Lower leg skin (tissue), 4 donors: ENCODE measurements at regions not wholly inside any gene's neighbourhood (a gene's known extent, or its start where the extent isn't known, plus 50 kb on each side); places are given as distances from the start of the nearest gene placed in this dataset.

ENCODE experiments used
- DNase-seq, 2 donors: peaks; one replicate each; pipeline ENCODE4 v3.0.0-alpha.2; 2019; ENCODE audit warnings: low spot score in 2 of 2
- H3K4me3 ChIP-seq: fragments of 200-600 bp; sonication (generic); 2 replicates; pipeline ENCODE4 v1.5.1; 2017; ENCODE audit warnings: mild to moderate bottlenecking, low read depth; ENCODE audit not compliant: poor library complexity, severe bottlenecking
- POLR2A ChIP-seq, 2 donors: fragments of 450-650 bp; IDR thresholded peaks; one replicate each; pipeline ENCODE4 v1.6.1; 2016 to 2017; ENCODE audit warnings: antibody characterized with exemption in 2 of 2, mild to moderate bottlenecking in 1 of 2, moderate library complexity in 1 of 2
- WGBS, 2 donors: methylation state at CpG; one replicate each; pipeline ENCODE4 v1.1.5; 2018; 5-methylcytosine and 5-hydroxymethylcytosine counted together
- intact Hi-C: fragments of 100-400 bp; cut with DNase I; formaldehyde crosslinking; loops from one replicate; pipeline ENCODE4 v1.15.0; 2023; ENCODE audit warnings: low total_unique reads
- TF ChIP-seq, protein P1 (sequence below), 3 donors: fragments of 450-650 bp; IDR thresholded peaks; one replicate each; pipeline ENCODE4 v1.5.1; 2016; ENCODE audit warnings: antibody characterized with exemption in 3 of 3, mild to moderate bottlenecking in 3 of 3, moderate library complexity in 2 of 3

DNA sequence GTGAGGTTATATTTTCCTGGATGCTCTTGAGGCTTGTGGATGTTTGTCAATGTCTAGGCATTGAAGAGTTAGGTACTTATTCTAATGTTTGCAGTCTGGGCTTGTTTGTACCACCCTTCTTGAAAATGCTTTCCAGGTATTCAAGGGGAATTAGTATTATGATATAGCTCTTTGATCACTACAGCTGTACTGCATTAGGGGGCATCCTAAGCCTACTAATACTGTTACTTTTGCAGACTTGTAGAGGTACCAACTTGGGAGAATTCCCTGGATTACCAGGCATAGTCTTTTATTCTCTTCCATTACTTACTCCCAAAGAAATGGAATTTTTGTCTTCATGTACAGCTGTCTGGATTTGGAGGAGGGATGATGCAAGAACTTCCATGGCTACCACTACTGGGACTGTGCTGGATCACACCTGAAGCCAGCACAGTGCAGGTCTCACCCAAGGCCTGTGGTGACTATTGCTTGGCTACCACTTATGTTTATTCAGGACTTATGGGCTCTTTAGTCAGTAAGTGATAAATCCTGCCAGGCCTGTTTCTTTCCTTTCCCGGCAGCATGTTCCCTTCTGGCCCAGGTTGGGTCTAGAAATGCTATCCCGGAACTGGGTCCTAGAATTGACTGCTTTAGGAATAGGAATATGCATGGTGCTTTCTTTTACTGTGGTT, 402.9 kb downstream of the IL20RB start:
- TF ChIP-seq, protein P1, sequence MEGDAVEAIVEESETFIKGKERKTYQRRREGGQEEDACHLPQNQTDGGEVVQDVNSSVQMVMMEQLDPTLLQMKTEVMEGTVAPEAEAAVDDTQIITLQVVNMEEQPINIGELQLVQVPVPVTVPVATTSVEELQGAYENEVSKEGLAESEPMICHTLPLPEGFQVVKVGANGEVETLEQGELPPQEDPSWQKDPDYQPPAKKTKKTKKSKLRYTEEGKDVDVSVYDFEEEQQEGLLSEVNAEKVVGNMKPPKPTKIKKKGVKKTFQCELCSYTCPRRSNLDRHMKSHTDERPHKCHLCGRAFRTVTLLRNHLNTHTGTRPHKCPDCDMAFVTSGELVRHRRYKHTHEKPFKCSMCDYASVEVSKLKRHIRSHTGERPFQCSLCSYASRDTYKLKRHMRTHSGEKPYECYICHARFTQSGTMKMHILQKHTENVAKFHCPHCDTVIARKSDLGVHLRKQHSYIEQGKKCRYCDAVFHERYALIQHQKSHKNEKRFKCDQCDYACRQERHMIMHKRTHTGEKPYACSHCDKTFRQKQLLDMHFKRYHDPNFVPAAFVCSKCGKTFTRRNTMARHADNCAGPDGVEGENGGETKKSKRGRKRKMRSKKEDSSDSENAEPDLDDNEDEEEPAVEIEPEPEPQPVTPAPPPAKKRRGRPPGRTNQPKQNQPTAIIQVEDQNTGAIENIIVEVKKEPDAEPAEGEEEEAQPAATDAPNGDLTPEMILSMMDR (IDR thresholded peaks at IDR 0.05) = no peak
- TF ChIP-seq POLR2A (IDR thresholded peaks at IDR 0.05) = no peak
- no peak for DNase-seq
- 88 to 89% methylated on average over 2 of the region's 2 CpGs for WGBS, 2 donors
- H3K4me3 ChIP-seq = no peak overlapping the region
- intact Hi-C loops = no loop called here

DNA sequence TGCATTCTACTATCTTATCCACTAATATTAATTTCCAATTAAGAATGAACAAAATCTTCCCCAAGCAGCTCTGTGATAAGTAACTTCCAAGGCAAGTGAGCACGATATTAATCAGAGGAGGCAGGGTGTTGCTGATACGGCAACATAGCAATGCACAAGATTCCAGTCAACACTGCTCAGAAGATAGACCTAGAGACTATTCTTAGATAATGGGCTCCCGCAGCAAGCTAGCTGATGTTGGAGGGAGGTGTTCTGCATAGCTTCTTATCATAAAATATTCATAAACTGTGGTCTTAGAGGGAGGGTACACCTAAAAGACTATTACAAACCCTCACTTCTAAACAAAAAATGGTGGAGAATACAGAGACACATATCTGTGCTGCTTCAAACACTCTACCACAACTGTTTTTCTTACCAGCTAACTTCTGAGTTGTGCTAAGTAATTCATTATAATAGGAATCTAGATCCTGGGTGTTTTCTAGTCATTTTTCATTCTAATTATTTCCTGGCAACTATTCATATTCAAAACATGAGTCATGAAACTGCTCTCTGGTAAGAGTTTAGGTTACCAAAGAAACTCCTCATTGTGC, 382.0 kb upstream of the SOX14 start:
- WGBS, 2 donors = 83 to 96% methylated on average over 3 of the region's 3 CpGs
- TF ChIP-seq POLR2A (IDR thresholded peaks at IDR 0.05) = no peak
- TF ChIP-seq, protein P1 (IDR thresholded peaks at IDR 0.05) = no peak
- no peak for DNase-seq
- H3K4me3 ChIP-seq = no peak overlapping the region
- intact Hi-C loops = no loop called here

DNA sequence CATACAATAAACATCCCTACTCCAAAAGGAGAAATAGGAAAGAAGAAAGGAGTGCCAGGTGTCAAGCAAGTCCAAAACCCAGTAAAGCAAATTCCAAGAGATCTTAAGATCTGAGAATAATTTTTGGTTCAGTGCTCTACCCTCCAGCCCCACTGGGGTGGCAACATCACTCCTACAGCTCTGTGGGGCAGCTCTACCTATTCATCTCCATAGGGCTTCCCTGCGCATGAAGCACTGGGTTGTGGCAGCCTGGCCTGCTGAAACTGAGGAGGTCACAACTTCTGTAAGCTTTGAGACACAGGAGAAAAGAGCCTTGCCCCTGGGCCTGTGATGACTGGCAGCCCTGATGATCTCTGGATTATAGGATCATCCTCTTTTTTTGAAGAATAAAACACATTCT, 378.2 kb upstream of the SOX14 start:
- intact Hi-C loops = no loop called here
- TF ChIP-seq, protein P1 (IDR thresholded peaks at IDR 0.05) = no peak
- TF ChIP-seq POLR2A (IDR thresholded peaks at IDR 0.05) = no peak
- DNase-seq = no peak
- 88 to 100% methylated on average over 1 of the region's 1 CpG for WGBS, 2 donors
- H3K4me3 ChIP-seq = no peak overlapping the region

DNA sequence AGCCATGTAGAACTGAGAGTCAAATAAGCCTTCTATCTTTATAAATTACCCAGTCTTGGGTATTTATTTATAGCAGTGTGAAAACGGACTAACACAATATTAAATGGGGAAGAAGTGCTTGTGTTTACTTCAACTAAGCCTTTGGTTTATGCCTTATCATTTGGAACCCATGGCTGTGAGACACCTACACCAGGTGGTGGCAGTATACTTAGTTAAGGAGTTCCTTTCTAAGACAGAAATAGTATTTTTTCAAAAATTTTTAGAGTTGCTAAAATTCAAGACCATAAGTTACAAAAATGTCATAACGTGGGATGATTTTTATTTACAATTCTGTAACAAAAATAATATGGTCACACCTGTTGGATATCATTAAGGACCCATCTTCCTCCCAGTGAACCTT, 354.5 kb upstream of the SOX14 start:
- H3K4me3 ChIP-seq = no peak overlapping the region
- no peak for DNase-seq
- WGBS, 2 donors = 20 to 26% methylated on average over 2 of the region's 2 CpGs
- intact Hi-C loops = loop anchor here (10.0 kb wide), 1 partner anchor 65 kb away; no protein-coding TSS in a partner anchor
- TF ChIP-seq POLR2A (IDR thresholded peaks at IDR 0.05) = no peak
- TF ChIP-seq, protein P1 (IDR thresholded peaks at IDR 0.05) = no peak

DNA sequence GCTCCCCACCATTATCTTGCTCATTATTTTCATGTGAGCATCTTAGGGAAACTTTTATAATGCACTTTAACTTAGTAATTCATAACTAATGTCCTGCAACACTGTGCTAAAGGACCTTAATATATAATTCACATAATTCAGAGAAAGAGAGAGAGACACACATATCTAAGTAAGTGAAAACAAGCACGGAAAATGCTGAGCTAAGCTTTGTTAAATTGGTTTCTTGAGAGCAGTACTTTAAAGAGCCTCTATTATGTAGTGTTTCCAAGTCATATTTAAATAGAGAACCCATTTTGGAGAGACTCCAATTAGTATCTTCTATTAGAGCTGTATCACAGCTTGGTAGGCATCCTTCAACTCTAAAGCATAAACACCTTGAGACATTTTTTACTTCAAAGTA, 354.1 kb upstream of the SOX14 start:
- WGBS, 2 donors = 62 to 63% methylated on average over 1 of the region's 1 CpG
- TF ChIP-seq POLR2A (IDR thresholded peaks at IDR 0.05) = no peak
- TF ChIP-seq, protein P1 (IDR thresholded peaks at IDR 0.05) = no peak
- H3K4me3 ChIP-seq = no peak overlapping the region
- no peak for DNase-seq
- intact Hi-C loops = no loop called here
